H9 (cell line): ENCODE measurements at regions not wholly inside any gene's neighbourhood (a gene's known extent, or its start where the extent isn't known, plus 50 kb on each side); places are given as distances from the start of the nearest gene placed in this dataset.

ENCODE experiments used
- DNase-seq: peaks from one replicate; pipeline ENCODE4 v3.0.0-alpha.2; 2017
- H2AFZ ChIP-seq: one replicate; pipeline ENCODE4 v1.6.1; 2013; ENCODE audit warnings: mild to moderate bottlenecking, low read length, control low read depth, moderate library complexity
- H2AK5ac ChIP-seq: 2 replicates; pipeline ENCODE4 v1.6.1; 2013; ENCODE audit warnings: low read length, control low read depth, mixed read lengths; ENCODE audit not compliant: insufficient read length
- H2BK120ac ChIP-seq: one replicate; pipeline ENCODE4 v1.6.1; 2013; ENCODE audit warnings: low read depth, mild to moderate bottlenecking, low read length, control low read depth, inconsistent platforms; ENCODE audit not compliant: poor library complexity, severe bottlenecking
- H2BK12ac ChIP-seq: 2 replicates; pipeline ENCODE4 v1.6.1; 2013; ENCODE audit warnings: low read length, control low read depth, mixed read lengths, low read depth; ENCODE audit not compliant: insufficient read length
- H2BK15ac ChIP-seq: 2 replicates; pipeline ENCODE4 v1.6.1; 2013; ENCODE audit warnings: low read depth, low read length, control low read depth
- H2BK20ac ChIP-seq: one replicate; pipeline ENCODE4 v1.6.1; 2013; ENCODE audit warnings: low read depth, mild to moderate bottlenecking, low read length, control low read depth, inconsistent platforms; ENCODE audit not compliant: poor library complexity, severe bottlenecking
- H2BK5ac ChIP-seq: 2 replicates; pipeline ENCODE4 v1.6.1; 2013; ENCODE audit warnings: low read length, control low read depth, mixed read lengths; ENCODE audit not compliant: insufficient read length
- H3K14ac ChIP-seq: 2 replicates; pipeline ENCODE4 v1.6.1; 2013; ENCODE audit warnings: low read length, control low read depth; ENCODE audit not compliant: insufficient read depth
- H3K18ac ChIP-seq: 2 replicates; pipeline ENCODE4 v1.6.1; 2013; ENCODE audit warnings: low read depth, mild to moderate bottlenecking, mixed read lengths, low read length, control low read depth; ENCODE audit not compliant: insufficient read length
- H3K23ac ChIP-seq: 2 replicates; pipeline ENCODE4 v1.6.1; 2013; ENCODE audit warnings: low read length, control low read depth, mixed read lengths, low read depth; ENCODE audit not compliant: insufficient read length
- H3K23me2 ChIP-seq: 2 replicates; pipeline ENCODE4 v1.6.1; 2013; ENCODE audit warnings: low read depth, mild to moderate bottlenecking, mixed read lengths, low read length, control low read depth; ENCODE audit not compliant: insufficient read length, poor library complexity, severe bottlenecking
- H3K27ac ChIP-seq: 2 replicates; pipeline ENCODE4 v1.5.1; 2013; ENCODE audit warnings: low read length, control low read depth, mixed read lengths, low read depth; ENCODE audit not compliant: insufficient read length
- H3K27me3 ChIP-seq: 2 replicates; pipeline ENCODE4 v1.6.1; 2013; ENCODE audit warnings: low read length, control low read depth, inconsistent platforms; ENCODE audit not compliant: insufficient read depth
- H3K4ac ChIP-seq: 2 replicates; pipeline ENCODE4 v1.6.1; 2013; ENCODE audit warnings: low read depth, mild to moderate bottlenecking, control low read depth, inconsistent platforms, low read length, moderate library complexity
- H3K4me1 ChIP-seq: 2 replicates; pipeline ENCODE4 v1.6.1; 2013; ENCODE audit warnings: low read length, control low read depth, inconsistent platforms; ENCODE audit not compliant: insufficient read depth
- H3K4me2 ChIP-seq: 2 replicates; pipeline ENCODE4 v1.6.1; 2013; ENCODE audit warnings: low read length, control low read depth, mixed read lengths; ENCODE audit not compliant: insufficient read length, insufficient read depth
- H3K56ac ChIP-seq: 2 replicates; pipeline ENCODE4 v1.6.1; 2013; ENCODE audit warnings: low read depth, mild to moderate bottlenecking, mixed read lengths, low read length, control low read depth; ENCODE audit not compliant: insufficient read length
- H3K79me1 ChIP-seq: 2 replicates; pipeline ENCODE4 v1.6.1; 2013; ENCODE audit warnings: low read depth, mild to moderate bottlenecking, moderate library complexity, low read length, control low read depth, inconsistent platforms; ENCODE audit not compliant: insufficient read depth, poor library complexity, severe bottlenecking
- H3K79me2 ChIP-seq: 2 replicates; pipeline ENCODE4 v1.6.1; 2013; ENCODE audit warnings: low read length, control low read depth, inconsistent platforms; ENCODE audit not compliant: insufficient read depth
- H3K9ac ChIP-seq: 2 replicates; pipeline ENCODE4 v1.6.1; 2013; ENCODE audit warnings: low read length, control low read depth, mixed read lengths; ENCODE audit not compliant: insufficient read length; ENCODE audit errors: extremely low read depth
- H3K9me3 ChIP-seq: one replicate; pipeline ENCODE4 v1.6.1; 2013; ENCODE audit warnings: low read depth, low read length, inconsistent platforms; ENCODE audit not compliant: control insufficient read depth
- H3T11ph ChIP-seq: one replicate; pipeline ENCODE4 v1.6.1; 2013; ENCODE audit warnings: mild to moderate bottlenecking, low read length, control low read depth, inconsistent platforms
- H4K20me1 ChIP-seq: one replicate; pipeline ENCODE4 v1.6.1; 2013; ENCODE audit not compliant: control insufficient read depth, insufficient read length, insufficient read depth
- H4K5ac ChIP-seq: 2 replicates; pipeline ENCODE4 v1.6.1; 2013; ENCODE audit warnings: low read depth, mild to moderate bottlenecking, mixed read lengths, low read length, control low read depth; ENCODE audit not compliant: insufficient read length
- H4K8ac ChIP-seq: replicated peaks from 2 replicates; pipeline ENCODE4 v1.6.1; 2013; ENCODE audit warnings: low read length, control low read depth, mixed read lengths, low read depth; ENCODE audit not compliant: insufficient read length
- H4K91ac ChIP-seq: 2 replicates; pipeline ENCODE4 v1.6.1; 2013; ENCODE audit warnings: low read depth, mild to moderate bottlenecking, moderate library complexity, mixed read lengths, low read length, control low read depth; ENCODE audit not compliant: insufficient read length
- H3K27ac Mint-ChIP-seq, 3 experiments: 2 replicates in 2 of 3; 3 replicates in 1 of 3; pipeline ENCODE4 v1.8.0; 2020 to 2021; ENCODE audit warnings: mixed read lengths in 3 of 3, mild to moderate bottlenecking in 1 of 3, moderate library complexity in 1 of 3
- H3K27me3 Mint-ChIP-seq: 2 replicates; pipeline ENCODE4 v1.8.0; 2021; ENCODE audit warnings: low read depth, mild to moderate bottlenecking, moderate library complexity, mixed read lengths
- H3K36me3 Mint-ChIP-seq, 3 experiments: 2 replicates in 2 of 3; 3 replicates in 1 of 3; pipeline ENCODE4 v1.8.0; 2020 to 2021; ENCODE audit warnings: low read depth in 3 of 3, mixed read lengths in 3 of 3; ENCODE audit not compliant: insufficient read depth in 1 of 3
- H3K4me1 Mint-ChIP-seq, 2 experiments: 2 replicates each; pipeline ENCODE4 v1.8.0; 2020; ENCODE audit warnings: mixed read lengths in 2 of 2
- H3K4me3 Mint-ChIP-seq, 2 experiments: 2 replicates in 1 of 2; 3 replicates in 1 of 2; pipeline ENCODE4 v1.8.0; 2020 to 2021; ENCODE audit warnings: mild to moderate bottlenecking in 2 of 2, mixed read lengths in 2 of 2, moderate library complexity in 1 of 2
- H3K9me3 Mint-ChIP-seq, 2 experiments: 2 replicates in 1 of 2; 3 replicates in 1 of 2; pipeline ENCODE4 v1.8.0; 2020; ENCODE audit warnings: mild to moderate bottlenecking in 2 of 2, mixed read lengths in 2 of 2, moderate library complexity in 1 of 2
- CTCF ChIP-seq: fragments of 200-600 bp; sonication (generic); conservative IDR thresholded peaks from 3 replicates; pipeline ENCODE4 v1.8.0; 2021; ENCODE audit warnings: antibody characterized with exemption, mild to moderate bottlenecking
- WGBS: extraction: QIAGEN DNeasy Blood & Tissue Kit; methylation state at CpG from one replicate; pipeline ENCODE4 v1.1.7; 2013; ENCODE audit warnings: missing lambda C conversion rate, low lambda C conversion rate, mixed read lengths; ENCODE audit not compliant: insufficient read length; ENCODE audit errors: extremely low coverage; 5-methylcytosine and 5-hydroxymethylcytosine counted together

GRCh38 chr1:87462894-87463293 is 134.2 kb downstream of the LMO4 start:
- no peaks in the 10 kb centered on the region for H3K79me1 ChIP-seq
- no peak overlapping the region for H3K14ac ChIP-seq
- H4K20me1 ChIP-seq: no peaks in the 10 kb centered on the region
- no peaks in the 10 kb centered on the region for H3K27me3 ChIP-seq
- H3K27me3 Mint-ChIP-seq: no peaks in the 10 kb centered on the region
- H3K4me2 ChIP-seq: no peak overlapping the region
- no peak overlapping the region for H3K27ac ChIP-seq
- no peak overlapping the region for H2AFZ ChIP-seq
- no peak for DNase-seq
- H3K36me3 Mint-ChIP-seq: peaks cover 5 to 22% (median 11%) of the 10 kb centered on the region in 3 experiments
- no peak overlapping the region for H3K4ac ChIP-seq
- H2BK20ac ChIP-seq: no peak overlapping the region
- WGBS: no CpG with 5 or more reads among the region's 1 CpG
- H3K4me3 Mint-ChIP-seq: no peak overlapping the region
- H3K9ac ChIP-seq: no peak overlapping the region
- no peak overlapping the region for H2BK15ac ChIP-seq
- H3K56ac ChIP-seq: no peak overlapping the region
- no peaks in the 10 kb centered on the region for H3K79me2 ChIP-seq
- no peaks in the 10 kb centered on the region for H3K23me2 ChIP-seq
- H4K91ac ChIP-seq: no peak overlapping the region
- H3K4me1 Mint-ChIP-seq: peaks cover 16% of the 10 kb centered on the region in 2 experiments
- no peak overlapping the region for H2BK12ac ChIP-seq
- no peak overlapping the region for H2BK5ac ChIP-seq
- H3K23ac ChIP-seq: no peak overlapping the region
- H3K18ac ChIP-seq: no peak overlapping the region
- H3K9me3 ChIP-seq: no peaks in the 10 kb centered on the region
- H3K9me3 Mint-ChIP-seq: peaks cover 18 to 19% of the 10 kb centered on the region in 2 experiments
- H4K8ac ChIP-seq: no peak overlapping the region
- TF ChIP-seq CTCF: no peak
- H3T11ph ChIP-seq: no peak overlapping the region
- H4K5ac ChIP-seq: no peak overlapping the region
- H2BK120ac ChIP-seq: no peak overlapping the region
- no peaks in the 10 kb centered on the region; the same call in 1 of the 2 replicates for H3K4me1 ChIP-seq
- no peak overlapping the region for H2AK5ac ChIP-seq
- H3K27ac Mint-ChIP-seq: no peak overlapping the region
